ENCODE measurements at regions not wholly inside any gene's neighbourhood (a gene's known extent, or its start where the extent isn't known, plus 50 kb on each side); places are given as distances from the start of the nearest gene placed in this dataset.

DNA sequence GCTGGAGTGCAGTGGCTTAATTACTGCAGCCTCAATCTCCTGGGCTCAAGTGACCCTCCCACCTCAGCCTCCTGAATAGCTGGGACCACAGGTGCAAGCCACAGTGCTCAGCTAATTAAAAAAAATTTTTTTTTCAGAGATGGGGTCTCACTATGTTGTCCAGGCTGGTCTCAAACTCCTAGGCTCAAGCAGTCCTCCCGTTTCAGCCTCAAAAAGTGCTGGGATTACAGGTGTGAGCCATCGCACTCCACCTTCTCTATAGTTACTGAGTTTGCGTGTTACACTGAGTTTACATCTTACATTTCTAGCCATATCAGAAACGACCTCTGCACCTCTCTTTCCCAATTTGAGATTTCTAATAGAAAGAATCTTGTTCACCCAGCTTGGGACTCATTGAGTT, 53.6 kb upstream of the EML4 start:
- CTCF ChIA-PET = no interaction called here
- Histone ChIP-seq H2AFZ (ENCODE audit: low read depth, low read length, poor library complexity, severe bottlenecking) (no peak overlapping the region), H3K27me3 (ENCODE audit: insufficient read depth, low read length) (no peaks in the 10 kb centered on the region), H3K36me3 (ENCODE audit: control insufficient read depth in 1 of 2, insufficient read depth in 2 of 2, low read length in 2 of 2) (no peaks in the 10 kb centered on the region), H3K4me2 (ENCODE audit: low read length) (no peak overlapping the region), H3K9me2 (ENCODE audit: insufficient read depth) (no peaks in the 10 kb centered on the region), H4K20me1 (ENCODE audit: insufficient read depth) (no peaks in the 10 kb centered on the region), H3K4me1 (ENCODE audit: control insufficient read depth in 1 of 2, insufficient read depth in 2 of 2, low read length in 2 of 2) (peaks cover 11 to 18% of the 10 kb centered on the region in 2 experiments), H3K9me3 (ENCODE audit: control insufficient read depth in 1 of 2, insufficient read depth in 1 of 2, low read depth in 1 of 2, low read length in 2 of 2) (no peaks in the 10 kb centered on the region; a peak in 1 of 4 replicates), H3K27ac (ENCODE audit: low read depth, low read length) (no peak overlapping the region), H3K9ac (ENCODE audit: low read length) (no peak overlapping the region), H3K4me3 (replicated peaks in 1 of 2; ENCODE audit: low read depth in 1 of 2, low read length in 2 of 2) (no peak overlapping the region), H3K79me2 (ENCODE audit: insufficient read depth, low read length) (no peaks in the 10 kb centered on the region)
- DNase-seq (ENCODE audit: low read depth, low spot score) (no peak), ATAC-seq (no peak)
- RAD21 ChIA-PET (ENCODE audit: low non-redundant PET in 1 of 2, low total read pairs in 2 of 2, uncharacterized antibody in 2 of 2, unreplicated experiment in 2 of 2) = no interaction called here
- intact Hi-C loops (cut with micrococcal nuclease) = no loop called here
- POLR2A ChIA-PET = no interaction called here
- BruUV-seq (replicated peaks) = no TSS peak
- TF ChIP-seq JUND (IDR thresholded peaks at IDR 0.05) = no peak
- TF ChIP-seq ZFX (IDR thresholded peaks at IDR 0.05) = no peak
- no peak for TF ChIP-seq EZH2phosphoT487 (IDR thresholded peaks at IDR 0.05; ENCODE audit: borderline replicate concordance)
- TF ChIP-seq RAD21 (IDR thresholded peaks at IDR 0.05; ENCODE audit: low read depth) = no peak

DNA sequence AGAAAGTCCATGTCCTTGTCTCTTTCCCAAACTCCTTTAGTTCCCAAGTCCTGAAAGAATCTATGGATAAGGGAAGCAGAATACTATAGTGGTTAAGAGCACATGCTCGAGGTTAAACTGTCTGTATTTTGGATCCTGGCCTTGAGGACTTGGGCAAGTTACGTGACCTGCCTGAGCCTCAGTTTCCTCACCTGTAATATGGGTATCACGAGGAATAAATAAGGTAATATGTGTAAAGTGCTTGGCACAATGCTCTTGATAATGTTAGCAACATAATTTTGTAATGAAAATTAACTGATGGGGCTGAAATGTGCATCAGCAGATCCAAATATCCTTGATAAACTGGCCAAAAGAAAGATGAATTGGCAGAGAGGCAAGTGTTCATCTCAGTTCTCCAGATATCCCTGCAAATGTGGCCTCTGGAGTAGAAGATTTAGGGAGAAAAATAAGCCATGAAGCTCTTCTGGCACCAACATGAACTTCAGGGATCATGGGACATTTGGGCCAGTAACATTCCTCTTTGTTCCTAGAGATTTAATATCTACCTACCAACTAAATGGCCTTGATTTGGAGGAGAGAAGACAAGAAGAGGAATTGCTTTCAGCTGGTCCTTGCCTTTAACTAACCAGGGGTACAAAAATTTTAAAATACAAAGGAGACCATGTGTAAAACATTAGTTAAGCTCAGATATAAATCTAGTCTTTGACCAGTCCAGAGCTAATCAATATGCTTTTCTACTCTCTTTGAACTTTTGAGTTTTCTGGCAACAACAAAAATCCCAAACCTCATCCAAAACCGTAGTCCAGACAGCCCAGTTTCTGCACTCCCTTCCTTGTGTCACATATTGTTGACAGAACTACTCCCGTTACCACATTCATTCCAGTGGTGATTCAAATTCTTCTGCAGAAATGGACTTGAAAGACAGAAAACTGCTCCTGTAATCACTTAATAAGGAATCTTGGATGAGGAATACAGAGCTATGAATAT, 52.7 kb upstream of the EML4 start:
- H4K20me1 ChIP-seq (ENCODE audit: insufficient read depth) = no peaks in the 10 kb centered on the region
- no peaks in the 10 kb centered on the region for H3K36me3 ChIP-seq (ENCODE audit: control insufficient read depth in 1 of 2, insufficient read depth in 2 of 2, low read length in 2 of 2)
- no peak overlapping the region for H3K4me3 ChIP-seq (replicated peaks in 1 of 2; ENCODE audit: low read depth in 1 of 2, low read length in 2 of 2)
- H3K9ac ChIP-seq (ENCODE audit: low read length) = no peak overlapping the region
- no TSS peak for BruUV-seq (replicated peaks)
- ChIA-PET RAD21 (ENCODE audit: low non-redundant PET in 1 of 2, low total read pairs in 2 of 2, uncharacterized antibody in 2 of 2, unreplicated experiment in 2 of 2) (no interaction called here), CTCF (no interaction called here), POLR2A (no interaction called here)
- peaks cover 11 to 18% of the 10 kb centered on the region in 2 experiments for H3K4me1 ChIP-seq (ENCODE audit: control insufficient read depth in 1 of 2, insufficient read depth in 2 of 2, low read length in 2 of 2)
- no peak overlapping the region for H2AFZ ChIP-seq (ENCODE audit: low read depth, low read length, poor library complexity, severe bottlenecking)
- DNase-seq (ENCODE audit: low read depth, low spot score) (no peak), ATAC-seq (no peak)
- no peak overlapping the region for H3K4me2 ChIP-seq (ENCODE audit: low read length)
- no peak overlapping the region for H3K27ac ChIP-seq (ENCODE audit: low read depth, low read length)
- no peaks in the 10 kb centered on the region for H3K27me3 ChIP-seq (ENCODE audit: insufficient read depth, low read length)
- no peaks in the 10 kb centered on the region for H3K9me2 ChIP-seq (ENCODE audit: insufficient read depth)
- H3K9me3 ChIP-seq (ENCODE audit: control insufficient read depth in 1 of 2, insufficient read depth in 1 of 2, low read depth in 1 of 2, low read length in 2 of 2) = peaks cover 0 to 3% of the 10 kb centered on the region in 2 experiments; a peak in 1 of 4 replicates
- intact Hi-C loops (cut with micrococcal nuclease) = no loop called here
- TF ChIP-seq EZH2 (IDR thresholded peaks at IDR 0.05) = no peak
- no peak for TF ChIP-seq SIN3A (IDR thresholded peaks at IDR 0.05; ENCODE audit: low read depth)
- no peaks in the 10 kb centered on the region for H3K79me2 ChIP-seq (ENCODE audit: insufficient read depth, low read length)

Data from HCT116 (cell line).